IMR-90 (cell line): ENCODE measurements at regions not wholly inside any gene's neighbourhood (a gene's known extent, or its start where the extent isn't known, plus 50 kb on each side); places are given as distances from the start of the nearest gene placed in this dataset.

ENCODE experiments used
- ATAC-seq: fragments of 200-7000 bp; cut with Tn5 transposase; 2 replicates; pipeline ENCODE4 v1.9.1; 2020; ENCODE audit warnings: low read depth, mild to moderate bottlenecking, moderate library complexity
- BruUV-seq: library from RNA; stranded (reverse); fragments of 400-500 nt; replicated peaks from 2 replicates; lab custom pipeline; 2021; lab: Mats Ljungman, UMichigan
- CTCF ChIA-PET: fragments of 300-600 bp; formaldehyde crosslinking; extraction: SDS; loops from one replicate; lab custom pipeline; 2021; ENCODE audit warnings: antibody characterized with exemption; lab: Yijun Ruan, JAX
- POLR2A ChIA-PET: fragments of 300-600 bp; sonication (Branson Sonifier 250); formaldehyde crosslinking; loops from one replicate; lab custom pipeline; 2022; ENCODE audit warnings: antibody characterized with exemption; ENCODE audit not compliant: unreplicated experiment; lab: Charles Lee
- DNase-seq: peaks from one replicate; pipeline ENCODE4 v3.0.0; 2013
- H2AFZ ChIP-seq: replicated peaks from 2 replicates; pipeline ENCODE3; 2013; ENCODE audit warnings: low read length, mild to moderate bottlenecking; ENCODE audit not compliant: poor library complexity
- H2AK5ac ChIP-seq: 2 replicates; pipeline ENCODE4 v1.6.1; 2013; ENCODE audit warnings: low read depth, low read length, inconsistent platforms
- H2AK9ac ChIP-seq: replicated peaks from 2 replicates; pipeline ENCODE3; 2013; ENCODE audit warnings: mild to moderate bottlenecking, low read depth, low read length, moderate library complexity; ENCODE audit not compliant: poor library complexity
- H2BK120ac ChIP-seq: 2 replicates; pipeline ENCODE4 v1.6.1; 2013; ENCODE audit warnings: low read depth, low read length, inconsistent platforms
- H2BK15ac ChIP-seq: 3 replicates; pipeline ENCODE4 v1.6.1; 2013; ENCODE audit warnings: low read depth, low read length, inconsistent platforms
- H2BK20ac ChIP-seq: 2 replicates; pipeline ENCODE4 v1.6.1; 2013; ENCODE audit warnings: low read depth, mild to moderate bottlenecking, inconsistent platforms, low read length, moderate library complexity
- H2BK5ac ChIP-seq: 2 replicates; pipeline ENCODE4 v1.6.1; 2013; ENCODE audit warnings: mild to moderate bottlenecking, low read depth, low read length, inconsistent platforms; ENCODE audit not compliant: poor library complexity, severe bottlenecking
- H3K14ac ChIP-seq: replicated peaks from 2 replicates; pipeline ENCODE4 v1.6.1; 2013; ENCODE audit warnings: low read depth, low read length, inconsistent platforms
- H3K18ac ChIP-seq: 2 replicates; pipeline ENCODE4 v1.6.1; 2013; ENCODE audit warnings: low read depth, low read length, control low read depth
- H3K23ac ChIP-seq: 2 replicates; pipeline ENCODE4 v1.6.1; 2013; ENCODE audit warnings: low read depth, low read length, inconsistent platforms
- H3K27ac ChIP-seq: 2 replicates; pipeline ENCODE4 v1.5.1; 2013; ENCODE audit warnings: mild to moderate bottlenecking, control low read depth, low read length; ENCODE audit not compliant: insufficient read depth
- H3K27me3 ChIP-seq: 2 replicates; pipeline ENCODE4 v1.6.1; 2013; ENCODE audit warnings: low read length; ENCODE audit not compliant: control insufficient read depth, insufficient read depth
- H3K36me3 ChIP-seq: 2 replicates; pipeline ENCODE4 v1.6.1; 2013; ENCODE audit warnings: low read length, mixed read lengths; ENCODE audit not compliant: control insufficient read depth, insufficient read depth
- H3K4ac ChIP-seq: 2 replicates; pipeline ENCODE4 v1.6.1; 2013; ENCODE audit warnings: low read depth, low read length, inconsistent platforms
- H3K4me1 ChIP-seq: 2 replicates; pipeline ENCODE4 v1.6.1; 2013; ENCODE audit warnings: low read length, mixed read lengths; ENCODE audit not compliant: control insufficient read depth, insufficient read depth
- H3K4me2 ChIP-seq: 2 replicates; pipeline ENCODE4 v1.6.1; 2013; ENCODE audit warnings: low read depth, mild to moderate bottlenecking, control low read depth, low read length, moderate library complexity
- H3K4me3 ChIP-seq: 2 replicates; pipeline ENCODE4 v1.5.1; 2013; ENCODE audit warnings: low read depth, mild to moderate bottlenecking, control low read depth, low read length, moderate library complexity; ENCODE audit not compliant: insufficient read depth
- H3K56ac ChIP-seq: 2 replicates; pipeline ENCODE4 v1.6.1; 2013; ENCODE audit warnings: low read length, inconsistent platforms; ENCODE audit not compliant: insufficient read depth; ENCODE audit errors: extremely low read depth
- H3K79me1 ChIP-seq, 2 experiments: 2 replicates each; pipeline ENCODE4 v1.6.1; 2013; ENCODE audit warnings: low read length in 2 of 2, inconsistent platforms in 1 of 2, low read depth in 1 of 2
- H3K9ac ChIP-seq: 2 replicates; pipeline ENCODE4 v1.6.1; 2013; ENCODE audit warnings: low read depth, low read length, control low read depth
- H3K9me1 ChIP-seq: 2 replicates; pipeline ENCODE4 v1.6.1; 2013; ENCODE audit warnings: low read length, inconsistent platforms; ENCODE audit not compliant: insufficient read depth
- H3K9me3 ChIP-seq: 2 replicates; pipeline ENCODE4 v1.6.1; 2013; ENCODE audit warnings: low read length; ENCODE audit not compliant: control insufficient read depth, insufficient read depth
- H4K20me1 ChIP-seq: 2 replicates; pipeline ENCODE4 v1.6.1; 2013; ENCODE audit warnings: low read length, inconsistent platforms; ENCODE audit not compliant: insufficient read depth
- H4K5ac ChIP-seq: 2 replicates; pipeline ENCODE4 v1.6.1; 2013; ENCODE audit warnings: mild to moderate bottlenecking, low read depth, low read length, control low read depth
- H4K8ac ChIP-seq, 2 experiments: 2 replicates each; pipeline ENCODE4 v1.6.1; 2013; ENCODE audit warnings: low read depth in 2 of 2, low read length in 2 of 2, control low read depth in 1 of 2, inconsistent platforms in 1 of 2
- H4K91ac ChIP-seq: 2 replicates; pipeline ENCODE4 v1.6.1; 2013; ENCODE audit warnings: low read depth, low read length, inconsistent platforms; ENCODE audit not compliant: insufficient read depth
- BHLHE40 ChIP-seq: fragments of 150-350 bp; IDR thresholded peaks from 2 replicates; pipeline ENCODE4 v1.6.1; 2016; ENCODE audit warnings: mild to moderate bottlenecking, low read depth, low read length
- MXI1 ChIP-seq: IDR thresholded peaks from 2 replicates; pipeline ENCODE4 v1.6.1; 2012; ENCODE audit warnings: low read depth, mild to moderate bottlenecking, low read length, moderate library complexity, borderline replicate concordance
- POLR2A ChIP-seq: IDR thresholded peaks from 2 replicates; pipeline ENCODE4 v1.6.1; 2012; ENCODE audit warnings: mild to moderate bottlenecking, low read depth, low read length
- RAD21 ChIP-seq: IDR thresholded peaks from 2 replicates; pipeline ENCODE4 v1.6.1; 2012; ENCODE audit warnings: low read length, improper control_type of control experiment
- RFX5 ChIP-seq: IDR thresholded peaks from 2 replicates; pipeline ENCODE4 v1.8.0; 2012; ENCODE audit warnings: low read depth, mild to moderate bottlenecking, low read length, moderate library complexity
- SMC3 ChIP-seq: fragments of 150-350 bp; IDR thresholded peaks from 2 replicates; pipeline ENCODE4 v1.6.1; 2016; ENCODE audit warnings: low read depth, mild to moderate bottlenecking, antibody characterized with exemption, low read length, moderate library complexity
- WGBS, 2 experiments: methylation state at CpG; one replicate each; pipeline versions ENCODE4 v1.1.5 to v1.1.7; 2013; ENCODE audit warnings: missing lambda C conversion rate in 2 of 2; ENCODE audit not compliant: insufficient read length in 1 of 2; ENCODE audit errors: extremely low coverage in 2 of 2; 5-methylcytosine and 5-hydroxymethylcytosine counted together
- dilution Hi-C: fragments of 300-500 bp; cut with HindIII; formaldehyde crosslinking; loops from one replicate; pipeline ENCODE4 v1.14.3; 2018; ENCODE audit warnings: low sequenced_read_pairs; ENCODE audit not compliant: unreplicated experiment
- in situ Hi-C: fragments of 300-500 bp; cut with MboI; formaldehyde crosslinking; loops from 3 replicates; pipeline ENCODE4 v1.14.3; 2019; ENCODE audit warnings: low sequenced_read_pairs, inconsistent platforms, mixed read lengths
- intact Hi-C: fragments of 100-400 bp; cut with micrococcal nuclease; formaldehyde crosslinking; loops from 2 replicates; pipeline ENCODE4 v1.10.0; 2022
- TF ChIP-seq, protein P1 (sequence below): conservative IDR thresholded peaks from 2 replicates; pipeline ENCODE4 v1.5.1; 2012; ENCODE audit warnings: mild to moderate bottlenecking, low read depth, low read length, improper control_type of control experiment
- TF ChIP-seq, protein P2 (sequence below): fragments of 150-350 bp; IDR thresholded peaks from 2 replicates; pipeline ENCODE4 v1.6.1; 2017; ENCODE audit warnings: mild to moderate bottlenecking, antibody characterized with exemption, low read length, low read depth

DNA sequence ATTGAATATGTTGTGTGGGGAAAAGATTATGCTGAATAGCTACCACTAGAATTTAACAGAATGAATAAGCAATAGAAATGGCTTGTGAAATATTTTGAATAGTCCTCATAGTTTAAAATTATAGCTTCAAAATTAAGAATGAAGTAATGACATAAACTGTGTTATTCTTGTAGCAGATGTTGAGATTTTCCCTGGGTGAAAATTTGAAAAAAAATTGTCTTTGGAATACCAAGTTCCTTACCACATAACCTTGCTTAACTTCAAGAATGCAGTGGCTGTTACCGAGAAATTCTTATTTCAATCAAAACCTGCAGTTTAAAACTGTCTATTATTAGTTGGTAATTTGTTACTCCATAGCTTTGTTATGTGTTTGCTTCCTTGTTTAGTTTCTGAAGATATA, 1268.6 kb downstream of the RAPGEF2 start:
- H3K4me2 ChIP-seq, result no peak overlapping the region
- DNase-seq (no peak), ATAC-seq (no peak)
- H3K79me1 ChIP-seq, result no peaks in the 10 kb centered on the region
- no peak overlapping the region for H2AK9ac ChIP-seq
- no peak overlapping the region for H3K9ac ChIP-seq
- H2BK5ac ChIP-seq, result no peak overlapping the region
- no peak overlapping the region for H3K4me3 ChIP-seq
- no peak overlapping the region for H3K27ac ChIP-seq
- no peaks in the 10 kb centered on the region for H3K4me1 ChIP-seq
- H2BK15ac ChIP-seq, result no peak overlapping the region
- POLR2A ChIA-PET, result no interaction called here
- H4K91ac ChIP-seq, result no peak overlapping the region
- no peak overlapping the region for H3K56ac ChIP-seq
- no peaks in the 10 kb centered on the region for H3K27me3 ChIP-seq
- intact Hi-C loops (no loop called here), in situ Hi-C loops (no loop called here), dilution Hi-C loops (no loop called here)
- H2BK20ac ChIP-seq, result no peak overlapping the region
- no peak overlapping the region for H2AK5ac ChIP-seq
- no peaks in the 10 kb centered on the region for H3K9me1 ChIP-seq
- H4K20me1 ChIP-seq, result no peaks in the 10 kb centered on the region
- 0 out of 2 replicates have a peak, but pooled peaks cover 1% of the 10 kb centered on the region for H3K9me3 ChIP-seq
- no TSS peak for BruUV-seq
- no CpG with 5 or more reads among the region's 1 CpG for WGBS, 2 experiments
- no peak overlapping the region for H2AFZ ChIP-seq
- no peak overlapping the region for H3K23ac ChIP-seq
- no peak overlapping the region for H3K18ac ChIP-seq
- no peaks in the 10 kb centered on the region for H3K36me3 ChIP-seq
- no peak overlapping the region for H4K5ac ChIP-seq
- no peak overlapping the region for H3K4ac ChIP-seq
- TF ChIP-seq MXI1 (no peak), RFX5 (no peak), SMC3 (no peak), BHLHE40 (no peak), RAD21 (no peak), POLR2A (no peak)
- TF ChIP-seq, protein P1, sequence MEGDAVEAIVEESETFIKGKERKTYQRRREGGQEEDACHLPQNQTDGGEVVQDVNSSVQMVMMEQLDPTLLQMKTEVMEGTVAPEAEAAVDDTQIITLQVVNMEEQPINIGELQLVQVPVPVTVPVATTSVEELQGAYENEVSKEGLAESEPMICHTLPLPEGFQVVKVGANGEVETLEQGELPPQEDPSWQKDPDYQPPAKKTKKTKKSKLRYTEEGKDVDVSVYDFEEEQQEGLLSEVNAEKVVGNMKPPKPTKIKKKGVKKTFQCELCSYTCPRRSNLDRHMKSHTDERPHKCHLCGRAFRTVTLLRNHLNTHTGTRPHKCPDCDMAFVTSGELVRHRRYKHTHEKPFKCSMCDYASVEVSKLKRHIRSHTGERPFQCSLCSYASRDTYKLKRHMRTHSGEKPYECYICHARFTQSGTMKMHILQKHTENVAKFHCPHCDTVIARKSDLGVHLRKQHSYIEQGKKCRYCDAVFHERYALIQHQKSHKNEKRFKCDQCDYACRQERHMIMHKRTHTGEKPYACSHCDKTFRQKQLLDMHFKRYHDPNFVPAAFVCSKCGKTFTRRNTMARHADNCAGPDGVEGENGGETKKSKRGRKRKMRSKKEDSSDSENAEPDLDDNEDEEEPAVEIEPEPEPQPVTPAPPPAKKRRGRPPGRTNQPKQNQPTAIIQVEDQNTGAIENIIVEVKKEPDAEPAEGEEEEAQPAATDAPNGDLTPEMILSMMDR, result no peak
- TF ChIP-seq, protein P2, sequence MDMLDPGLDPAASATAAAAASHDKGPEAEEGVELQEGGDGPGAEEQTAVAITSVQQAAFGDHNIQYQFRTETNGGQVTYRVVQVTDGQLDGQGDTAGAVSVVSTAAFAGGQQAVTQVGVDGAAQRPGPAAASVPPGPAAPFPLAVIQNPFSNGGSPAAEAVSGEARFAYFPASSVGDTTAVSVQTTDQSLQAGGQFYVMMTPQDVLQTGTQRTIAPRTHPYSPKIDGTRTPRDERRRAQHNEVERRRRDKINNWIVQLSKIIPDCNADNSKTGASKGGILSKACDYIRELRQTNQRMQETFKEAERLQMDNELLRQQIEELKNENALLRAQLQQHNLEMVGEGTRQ, result no peak
- CTCF ChIA-PET, result no interaction called here
- H4K8ac ChIP-seq, result no peak overlapping the region
- H3K14ac ChIP-seq, result no peak overlapping the region
- no peak overlapping the region for H2BK120ac ChIP-seq
